Vagina (tissue), 2 donors: ENCODE measurements at regions not wholly inside any gene's neighbourhood (a gene's known extent, or its start where the extent isn't known, plus 50 kb on each side); places are given as distances from the start of the nearest gene placed in this dataset.

ENCODE experiments used
- POLR2AphosphoS5 ChIP-seq, 2 donors: sonication (generic); formaldehyde crosslinking; IDR thresholded peaks; one replicate each; pipeline ENCODE4 v1.9.0; 2017; ENCODE audit warnings: antibody characterized with exemption in 2 of 2, mild to moderate bottlenecking in 2 of 2, low read depth in 1 of 2; ENCODE audit not compliant: insufficient read depth in 1 of 2
- TF ChIP-seq, protein P1 (sequence below), 3 experiments: fragments of 450-650 bp in 2 of 3; fragments of 200-600 bp in 1 of 3; sonication (generic) in 1 of 3; IDR thresholded peaks; one replicate each; pipeline ENCODE4 v1.5.1; 2017 to 2019; ENCODE audit warnings: antibody characterized with exemption in 3 of 3, mild to moderate bottlenecking in 2 of 3, moderate library complexity in 2 of 3

DNA sequence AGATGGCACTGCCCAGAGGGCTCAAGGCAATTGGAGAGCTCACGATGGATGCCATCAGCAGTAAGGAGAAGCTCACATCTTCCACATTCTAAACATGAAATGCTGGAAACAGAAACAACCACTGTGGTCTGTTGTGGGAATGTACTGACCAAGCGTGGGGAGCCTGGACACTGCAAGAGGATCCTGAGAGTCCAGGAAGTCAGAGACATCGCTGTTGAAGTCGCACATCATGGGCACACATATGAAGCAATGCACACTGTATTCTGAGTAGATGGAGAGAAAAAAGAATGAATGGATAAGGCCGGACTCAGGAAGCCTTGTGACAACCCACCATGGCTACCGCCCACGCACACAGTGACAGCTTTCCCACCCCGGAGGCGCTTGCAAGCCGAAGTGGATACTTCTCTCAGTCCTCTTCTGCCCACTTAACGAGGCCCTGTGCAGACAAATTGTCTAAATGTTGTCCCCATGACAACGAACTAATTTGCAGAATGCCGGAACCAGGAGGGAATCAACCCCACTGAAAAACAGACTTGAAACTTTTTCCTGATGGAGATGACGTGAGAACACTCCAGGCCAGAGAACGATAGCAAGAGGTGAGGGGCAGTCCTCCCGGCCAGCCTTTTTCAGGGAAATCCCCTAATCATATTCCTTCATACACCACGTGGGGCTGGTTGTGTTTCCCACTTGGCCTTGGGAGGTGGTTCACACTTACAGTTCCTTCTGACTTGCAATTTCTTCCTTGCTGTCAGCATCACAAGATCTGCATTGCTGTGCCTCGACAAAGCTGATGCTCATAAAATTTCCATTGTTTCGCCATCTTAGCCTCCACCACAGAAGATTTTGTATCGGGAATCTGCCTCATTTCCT, 109.6 kb upstream of the SERP2 start:
- TF ChIP-seq, protein P1, sequence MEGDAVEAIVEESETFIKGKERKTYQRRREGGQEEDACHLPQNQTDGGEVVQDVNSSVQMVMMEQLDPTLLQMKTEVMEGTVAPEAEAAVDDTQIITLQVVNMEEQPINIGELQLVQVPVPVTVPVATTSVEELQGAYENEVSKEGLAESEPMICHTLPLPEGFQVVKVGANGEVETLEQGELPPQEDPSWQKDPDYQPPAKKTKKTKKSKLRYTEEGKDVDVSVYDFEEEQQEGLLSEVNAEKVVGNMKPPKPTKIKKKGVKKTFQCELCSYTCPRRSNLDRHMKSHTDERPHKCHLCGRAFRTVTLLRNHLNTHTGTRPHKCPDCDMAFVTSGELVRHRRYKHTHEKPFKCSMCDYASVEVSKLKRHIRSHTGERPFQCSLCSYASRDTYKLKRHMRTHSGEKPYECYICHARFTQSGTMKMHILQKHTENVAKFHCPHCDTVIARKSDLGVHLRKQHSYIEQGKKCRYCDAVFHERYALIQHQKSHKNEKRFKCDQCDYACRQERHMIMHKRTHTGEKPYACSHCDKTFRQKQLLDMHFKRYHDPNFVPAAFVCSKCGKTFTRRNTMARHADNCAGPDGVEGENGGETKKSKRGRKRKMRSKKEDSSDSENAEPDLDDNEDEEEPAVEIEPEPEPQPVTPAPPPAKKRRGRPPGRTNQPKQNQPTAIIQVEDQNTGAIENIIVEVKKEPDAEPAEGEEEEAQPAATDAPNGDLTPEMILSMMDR (IDR thresholded peaks at IDR 0.05), result no peak
- no peak for TF ChIP-seq POLR2AphosphoS5 (IDR thresholded peaks at IDR 0.05; ENCODE audit: insufficient read depth in 1 of 2, low read depth in 1 of 2)
